ENCODE measurements at regions not wholly inside any gene's neighbourhood (a gene's known extent, or its start where the extent isn't known, plus 50 kb on each side); places are given as distances from the start of the nearest gene placed in this dataset.
"Not testable (repeated sequence)": the region's sequence is repeated elsewhere in the genome, so short reads cannot be mapped to it uniquely, and the experiment has no call there.

DNA sequence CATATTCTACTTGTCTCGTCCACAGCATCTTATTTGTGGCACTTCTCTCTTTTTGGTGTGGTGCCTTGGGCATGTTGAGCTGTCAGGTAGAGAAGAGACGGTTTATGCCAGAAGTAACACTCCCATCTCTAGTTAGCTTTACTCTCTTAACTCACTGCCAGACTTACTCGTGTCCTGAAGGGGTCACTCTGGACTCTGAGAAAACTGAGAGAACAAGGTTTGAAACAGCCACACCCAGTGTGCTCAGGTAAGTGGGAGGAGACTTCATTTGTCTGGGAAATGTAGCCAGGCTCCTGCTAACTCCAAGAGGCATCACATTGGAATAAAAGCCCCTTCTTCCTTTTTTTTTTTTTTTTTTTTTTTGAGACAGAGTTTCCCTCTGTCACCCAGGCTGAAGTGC lies 360.8 kb downstream of the QKI start:
- DNase-seq (ENCODE audit: low read depth in 3 of 3, low spot score in 2 of 3) = no peak

DNA sequence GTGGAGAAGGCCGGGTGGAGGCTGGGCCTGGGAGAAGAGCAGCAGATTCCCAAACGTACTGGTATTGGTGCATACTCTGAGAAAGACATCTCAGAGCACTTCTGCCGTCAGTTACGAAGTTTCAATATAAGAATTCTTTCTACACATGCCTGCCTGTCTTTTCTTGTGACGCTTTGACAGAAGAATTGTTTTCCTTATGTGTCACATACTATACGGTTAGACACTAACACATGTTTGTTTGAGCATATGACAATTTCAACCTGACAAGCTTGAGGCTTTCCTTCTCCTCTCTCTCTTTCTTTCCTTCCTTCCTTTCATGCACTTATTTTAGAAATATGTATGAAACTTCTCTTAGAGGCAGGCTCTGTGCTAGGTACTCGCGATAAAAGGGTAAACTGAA lies 360.0 kb downstream of the QKI start:
- DNase-seq (ENCODE audit: low read depth in 3 of 3, low spot score in 2 of 3) = no peak

- DNase-seq (ENCODE audit: low read depth in 3 of 3, low spot score in 2 of 3) = no peak
Observed at GRCh38 chr6:163773646-163774045, 359.1 kb downstream of the QKI start.

GRCh38 chr6:163772701-163773100 lies 358.2 kb downstream of the QKI start:
- no peak for DNase-seq (ENCODE audit: low read depth in 3 of 3, low spot score in 2 of 3)

GRCh38 chr6:163771180-163771579 lies 356.7 kb downstream of the QKI start:
- no peak for DNase-seq (ENCODE audit: low read depth in 3 of 3, low spot score in 2 of 3)

DNA sequence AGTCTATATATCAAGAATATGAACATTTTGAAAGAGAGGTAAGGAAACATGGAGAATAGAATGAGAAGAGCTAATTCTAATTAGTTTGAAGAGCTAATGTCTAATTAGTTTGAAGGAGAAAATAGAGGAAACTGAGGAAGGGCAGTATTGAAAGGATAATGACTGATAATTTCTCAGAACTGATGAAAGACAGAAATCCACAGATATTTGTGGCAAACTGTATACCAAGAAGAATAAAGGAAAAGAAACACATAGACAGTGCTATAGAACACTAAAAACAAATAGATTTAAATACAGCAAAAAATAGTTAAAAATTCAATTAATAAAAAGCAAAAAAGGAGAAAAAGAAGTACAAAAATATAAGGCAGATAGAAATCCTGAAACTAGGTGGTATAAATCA lies 354.4 kb downstream of the QKI start:
- no peak for DNase-seq (ENCODE audit: low read depth in 3 of 3, low spot score in 2 of 3)

- DNase-seq (ENCODE audit: low read depth in 3 of 3, low spot score in 2 of 3) = no peak
Observed at GRCh38 chr6:163766936-163767335, 352.4 kb downstream of the QKI start.

- no peak for DNase-seq (ENCODE audit: low read depth in 3 of 3, low spot score in 2 of 3)
Observed at GRCh38 chr6:163765335-163765734, 350.8 kb downstream of the QKI start.

- DNase-seq (ENCODE audit: low read depth in 3 of 3, low spot score in 2 of 3) = no peak
Observed at GRCh38 chr6:163764565-163764964, 350.0 kb downstream of the QKI start.

- DNase-seq (ENCODE audit: low read depth in 3 of 3, low spot score in 2 of 3) = no peak
Observed at GRCh38 chr6:163761481-163761880, 347.0 kb downstream of the QKI start.

- no peak for DNase-seq (ENCODE audit: low read depth in 3 of 3, low spot score in 2 of 3)
Observed at GRCh38 chr6:163760860-163761259, 346.3 kb downstream of the QKI start.

- DNase-seq (ENCODE audit: low read depth in 3 of 3, low spot score in 2 of 3) = no peak
Observed at GRCh38 chr6:163759542-163759941, 345.0 kb downstream of the QKI start.

DNA sequence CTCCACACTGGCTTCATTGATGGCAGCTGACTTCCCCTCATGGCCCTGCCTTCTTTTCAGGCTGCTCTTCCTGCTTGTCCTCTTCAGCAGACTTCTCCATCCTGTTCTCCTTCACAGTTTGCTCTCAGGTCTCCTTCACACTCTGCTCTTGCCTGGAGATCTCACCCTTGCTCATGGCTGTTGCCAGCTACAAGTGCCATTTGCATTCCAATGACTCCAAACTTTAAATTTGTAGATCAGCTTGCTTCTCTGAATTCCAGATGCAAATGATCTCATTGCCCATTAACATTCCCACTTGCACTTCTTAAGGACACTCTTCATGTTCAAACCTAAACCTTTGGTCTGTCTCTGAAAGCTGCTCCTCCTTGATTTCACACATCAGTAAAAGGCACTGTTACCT lies 343.0 kb downstream of the QKI start:
- no peak for DNase-seq (ENCODE audit: low read depth in 3 of 3, low spot score in 2 of 3)

DNA sequence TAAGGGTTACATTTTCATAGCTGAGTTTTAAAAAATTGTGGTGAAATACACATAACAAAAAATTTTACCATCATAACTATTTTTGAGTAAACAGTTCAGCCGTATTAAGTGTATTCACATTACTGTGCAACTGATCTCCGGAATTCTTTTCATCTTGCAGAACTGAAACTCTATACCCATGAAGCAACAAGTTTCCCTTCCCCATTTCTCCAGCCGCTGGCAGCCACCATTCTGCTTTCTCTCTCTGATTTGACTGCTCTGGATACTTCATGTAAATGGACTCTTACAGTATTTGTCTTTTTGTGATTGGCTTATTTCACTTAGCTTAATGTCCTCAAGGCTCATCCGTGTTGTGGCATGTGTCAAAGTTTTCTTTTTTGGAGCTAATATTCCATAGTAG lies 341.6 kb downstream of the QKI start:
- no peak for DNase-seq (ENCODE audit: low read depth in 3 of 3, low spot score in 2 of 3)

DNA sequence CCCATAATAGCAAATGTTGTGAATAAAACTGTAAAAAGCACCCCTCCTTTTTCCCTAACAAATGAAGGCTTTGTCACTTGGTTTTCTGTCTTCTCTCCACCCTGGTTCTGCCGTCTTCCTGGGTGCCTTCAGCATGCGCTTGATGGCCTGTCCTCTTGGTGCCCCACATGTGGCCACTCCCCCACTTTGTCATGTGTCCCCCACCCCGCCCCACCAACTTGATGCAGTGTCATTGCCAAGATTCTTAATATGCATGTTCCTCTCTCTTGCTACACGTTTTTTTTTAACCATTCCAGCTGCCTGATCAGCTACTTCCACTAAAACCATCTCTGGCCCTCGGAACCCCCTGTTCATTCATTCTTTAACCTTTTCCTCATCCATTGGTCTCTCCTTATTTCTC lies 340.3 kb downstream of the QKI start:
- DNase-seq (ENCODE audit: low read depth in 3 of 3, low spot score in 2 of 3) = no peak

- no peak for DNase-seq (ENCODE audit: low read depth in 3 of 3, low spot score in 2 of 3)
Observed at GRCh38 chr6:163753430-163753829, 338.9 kb downstream of the QKI start.

GRCh38 chr6:163752446-163752845 lies 337.9 kb downstream of the QKI start:
- no peak for DNase-seq (ENCODE audit: low read depth in 3 of 3, low spot score in 2 of 3)

GRCh38 chr6:163751032-163751525 lies 336.6 kb downstream of the QKI start:
- no peak for DNase-seq (ENCODE audit: low read depth in 3 of 3, low spot score in 2 of 3)

DNA sequence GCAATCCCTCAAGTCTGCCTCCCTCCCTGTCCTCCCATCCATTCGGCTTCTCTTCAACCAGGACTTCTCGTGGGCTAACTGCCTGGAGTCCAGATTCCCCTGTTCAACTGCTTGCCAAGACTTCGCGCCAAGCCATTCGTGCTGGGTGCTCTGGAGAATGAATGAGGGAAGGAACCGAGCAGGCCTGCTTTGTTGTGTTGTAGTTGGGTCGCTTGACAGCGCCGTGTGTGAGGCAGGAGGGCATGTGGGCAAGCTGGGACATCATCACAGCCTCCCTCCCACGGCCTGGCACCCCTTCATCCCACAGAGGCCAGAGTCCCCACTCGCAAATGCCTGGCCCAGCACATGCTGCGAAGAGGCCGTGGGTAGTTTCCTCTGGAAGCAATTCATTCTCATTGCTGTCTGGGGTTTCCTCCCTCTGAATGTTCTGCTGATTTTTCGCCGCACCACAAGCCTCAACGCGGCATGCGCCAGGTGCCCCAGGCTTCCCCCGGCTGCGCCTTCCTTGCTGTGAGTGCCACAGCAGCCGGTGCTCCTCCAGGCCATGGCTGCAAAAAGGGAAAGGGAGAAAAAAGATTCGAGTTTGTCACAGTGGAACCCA lies 336.0 kb downstream of the QKI start:
- DNase-seq (ENCODE audit: low read depth in 3 of 3, low spot score in 2 of 3) = no peak

DNA sequence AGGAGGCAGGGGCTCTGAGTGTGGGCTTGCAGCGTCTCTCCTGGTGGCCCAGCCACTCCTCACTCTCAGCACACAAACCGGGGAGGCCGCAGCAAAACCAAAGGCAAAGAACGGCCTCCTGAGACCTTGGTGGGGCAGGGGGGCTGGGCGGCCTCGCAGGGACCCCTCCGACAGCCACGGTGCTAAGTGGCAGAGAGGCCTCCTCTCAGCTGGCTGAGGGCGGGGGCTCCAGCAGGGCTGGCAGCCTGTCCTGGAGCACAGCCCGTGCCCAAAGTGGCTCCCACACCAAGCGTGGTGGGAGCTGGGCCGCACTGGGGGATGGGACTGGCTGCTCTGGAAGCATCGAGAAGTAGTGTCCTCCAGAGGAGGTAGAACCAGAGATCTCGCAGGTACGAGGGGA lies 334.4 kb downstream of the QKI start:
- DNase-seq (ENCODE audit: low read depth in 3 of 3, low spot score in 2 of 3) = no peak

DNA sequence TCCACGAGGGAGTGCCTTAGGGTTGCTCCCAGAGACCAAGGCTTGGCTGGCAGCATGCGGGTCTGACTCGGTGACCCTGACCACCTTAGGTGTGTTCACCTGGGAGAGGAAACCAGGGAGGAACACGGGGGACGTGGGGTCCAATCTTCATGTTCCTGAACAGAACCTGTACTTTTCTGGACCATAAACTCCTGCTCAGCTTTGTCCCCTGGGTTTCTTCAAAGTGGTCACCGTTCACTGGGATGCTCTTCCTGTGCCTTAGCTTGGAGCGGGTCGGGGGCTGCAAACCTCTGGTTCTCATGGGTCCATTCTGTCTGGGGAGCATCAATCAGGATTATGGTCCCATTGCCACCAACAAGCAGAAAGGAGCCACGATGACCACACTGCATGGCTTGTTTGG lies 333.5 kb downstream of the QKI start:
- no peak for DNase-seq (ENCODE audit: low read depth in 3 of 3, low spot score in 2 of 3)

DNA sequence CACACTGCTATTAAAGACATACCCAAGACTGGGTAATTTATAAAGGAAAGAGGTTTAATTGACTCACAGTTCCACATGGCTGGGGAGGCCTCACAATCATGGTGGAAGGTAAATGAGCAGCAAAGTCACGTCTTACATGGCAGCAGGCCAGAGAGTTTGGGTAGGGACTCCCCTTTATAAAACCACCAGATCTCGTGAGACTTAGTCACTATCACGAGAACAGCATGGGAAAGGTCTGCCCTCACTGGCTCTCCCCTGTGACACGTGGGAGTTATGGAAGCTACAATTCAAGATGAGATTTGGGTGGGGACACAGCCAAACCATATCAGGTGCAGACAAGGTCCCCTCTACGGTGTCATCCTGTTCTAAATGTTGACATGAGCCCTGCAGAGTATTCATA lies 332.5 kb downstream of the QKI start:
- DNase-seq (ENCODE audit: low read depth in 3 of 3, low spot score in 2 of 3) = not testable (repeated sequence)

Measured in right renal cortex interstitium (tissue), 3 donors.